HG03342 (cell line): ENCODE measurements at regions not wholly inside any gene's neighbourhood (a gene's known extent, or its start where the extent isn't known, plus 50 kb on each side); places are given as distances from the start of the nearest gene placed in this dataset.
"Not testable (repeated sequence)": the region's sequence is repeated elsewhere in the genome, so short reads cannot be mapped to it uniquely, and the experiment has no call there.

ENCODE experiments used
- ATAC-seq: cut with Tn5 transposase; IDR thresholded peaks from one replicate; pipeline ENCODE4 v1.9.1; 2021; ENCODE audit warnings: mild to moderate bottlenecking, moderate library complexity; ENCODE audit not compliant: unreplicated experiment

DNA sequence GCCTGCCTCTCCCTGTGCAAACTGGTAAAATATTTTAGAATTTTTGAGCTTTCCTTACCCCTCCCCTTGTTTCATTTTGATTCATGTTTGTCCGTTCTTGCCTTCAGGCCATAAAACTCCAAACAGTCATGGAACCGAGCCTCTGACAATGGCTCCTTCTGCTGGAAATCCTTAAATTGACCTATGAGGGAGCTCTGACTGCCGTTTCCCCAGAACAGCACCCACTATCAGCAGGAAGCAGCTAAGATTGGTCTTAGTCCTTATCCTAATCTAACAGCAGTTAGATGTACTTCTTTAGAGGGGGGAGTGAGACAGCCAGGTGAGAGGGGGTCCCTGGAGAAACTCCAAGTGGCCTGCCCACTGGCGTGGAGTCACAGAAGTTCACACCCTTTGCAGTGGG is 106.7 kb downstream of the FAM174A start:
- ATAC-seq, result no peak

DNA sequence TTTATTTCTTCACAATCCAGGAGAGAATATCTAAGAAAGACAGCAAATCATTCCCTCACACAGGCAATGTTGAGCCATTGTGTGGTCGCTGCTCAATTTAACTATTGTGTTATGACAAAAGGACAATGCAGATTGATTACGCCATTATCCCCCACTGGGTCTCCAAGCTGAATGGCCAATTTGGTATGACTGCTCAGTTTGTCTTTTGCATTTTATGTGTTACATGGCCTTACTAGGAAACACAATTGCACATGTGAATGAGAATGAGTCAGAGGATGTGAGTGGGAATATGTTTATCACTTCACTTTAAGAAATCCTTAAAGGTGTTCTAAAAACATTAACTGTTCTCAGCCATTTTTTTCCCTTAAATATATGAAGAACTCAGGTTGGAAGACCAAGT is 108.3 kb downstream of the FAM174A start:
- no peak for ATAC-seq

DNA sequence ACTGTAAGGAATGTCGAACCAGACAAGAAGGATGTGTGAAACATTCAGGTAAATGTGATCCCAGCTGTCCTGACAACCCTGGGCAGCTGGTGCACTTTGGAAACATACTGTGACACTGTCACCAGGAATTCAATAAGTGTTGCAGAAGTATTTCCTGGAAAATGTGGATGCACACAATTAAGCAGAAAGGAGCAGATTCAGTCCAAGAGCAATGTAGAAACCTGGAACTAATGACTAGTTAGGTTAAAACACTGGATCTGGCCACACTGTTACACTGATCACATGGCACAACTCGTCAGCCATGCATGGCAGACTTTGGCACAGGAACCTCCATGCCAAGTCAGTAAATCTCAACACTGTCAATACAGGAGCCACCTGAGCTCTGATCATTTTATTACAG is 109.0 kb downstream of the FAM174A start:
- ATAC-seq, result no peak

DNA sequence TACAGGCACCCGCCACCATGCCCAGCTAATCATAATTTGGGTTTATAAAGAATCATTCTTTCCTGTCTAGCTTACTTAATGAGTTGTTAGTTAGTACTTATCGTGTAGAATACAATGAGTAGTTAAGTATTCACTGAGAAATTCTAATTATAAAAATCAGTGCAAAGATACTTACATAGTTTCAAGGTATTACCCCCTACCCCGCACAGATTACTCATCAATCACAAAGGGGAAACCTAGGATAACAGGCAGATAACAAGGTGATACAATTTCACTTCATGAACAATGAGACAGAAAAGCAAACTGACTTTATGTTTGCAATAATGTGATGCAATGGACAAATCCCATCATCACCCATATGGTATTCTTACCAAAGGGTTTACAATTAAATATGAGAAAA is 109.6 kb downstream of the FAM174A start:
- ATAC-seq, result no peak

DNA sequence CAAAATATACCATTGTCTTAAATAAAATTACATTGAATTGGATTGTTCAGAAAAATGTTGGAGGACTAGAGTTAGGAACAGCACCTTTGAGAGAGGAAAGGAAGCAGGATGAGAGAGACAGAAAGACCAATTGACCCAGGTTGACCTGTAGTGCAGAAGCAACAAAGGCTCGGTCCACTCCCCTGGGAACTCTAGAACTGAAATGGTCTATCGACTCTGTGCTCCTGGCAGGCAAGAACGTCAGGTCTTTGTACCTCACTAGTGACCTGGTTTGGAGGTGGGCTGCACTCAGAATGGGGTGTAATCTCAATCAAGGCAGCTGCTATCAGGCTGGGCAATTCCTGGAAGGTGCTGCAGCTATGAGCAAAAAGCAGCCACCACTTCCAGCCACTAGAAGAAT is 110.8 kb downstream of the FAM174A start:
- ATAC-seq, result no peak

DNA sequence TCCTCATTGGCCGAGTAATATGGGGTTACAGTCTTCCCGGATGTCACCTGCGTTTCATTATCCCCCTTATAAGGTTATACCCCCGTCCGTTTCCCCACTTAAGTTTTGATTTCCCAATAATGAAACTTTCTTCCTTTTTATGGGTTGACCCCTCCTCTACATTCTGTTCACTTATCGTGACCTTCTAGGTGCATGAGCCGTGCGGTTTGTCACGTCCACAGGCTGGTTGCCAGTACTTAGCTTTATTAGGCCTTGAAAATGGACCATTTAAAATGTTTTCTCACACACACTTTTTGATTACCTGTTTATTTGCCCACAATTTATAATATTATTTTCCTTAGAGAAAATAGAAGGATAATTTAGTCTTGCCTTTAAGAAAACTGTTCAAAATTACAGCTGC is 111.5 kb downstream of the FAM174A start:
- ATAC-seq, result no peak

DNA sequence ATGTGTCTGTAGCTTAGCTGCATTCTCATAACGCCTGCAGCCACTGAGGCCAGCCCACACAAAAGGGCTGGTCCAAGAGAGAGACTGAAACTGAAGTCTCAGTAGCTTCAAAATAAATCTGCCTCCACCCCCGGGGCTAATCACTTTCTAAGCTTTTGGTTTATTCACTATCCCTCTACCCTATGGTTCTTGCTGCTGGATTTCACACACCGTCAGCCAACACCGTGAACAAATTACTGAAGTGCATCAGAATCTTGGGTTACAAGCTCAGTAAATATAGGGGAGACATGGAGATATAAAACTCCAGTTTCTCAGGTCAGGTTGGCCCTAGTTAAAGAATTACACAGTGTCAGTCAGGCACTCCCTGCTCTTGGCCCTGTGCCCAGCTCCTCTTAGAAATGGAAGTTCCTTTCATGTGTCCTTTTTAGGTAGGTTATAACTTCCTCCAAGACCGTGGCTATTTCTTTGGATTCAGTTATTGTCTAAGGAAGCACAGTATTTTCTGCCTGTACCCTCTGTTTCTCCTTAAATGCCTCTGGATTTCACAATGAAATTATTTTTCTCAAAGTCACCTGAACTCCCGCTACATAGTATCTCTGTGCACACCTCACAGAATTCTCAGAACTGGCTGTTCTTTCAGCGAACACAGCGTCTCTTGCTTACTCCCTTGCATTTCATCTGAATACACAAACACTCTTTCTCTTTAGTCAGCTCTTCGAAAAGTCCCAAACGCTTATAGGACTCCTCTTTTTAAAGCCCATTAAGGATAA is 112.5 kb downstream of the FAM174A start:
- peak; percentile 65 for ATAC-seq

DNA sequence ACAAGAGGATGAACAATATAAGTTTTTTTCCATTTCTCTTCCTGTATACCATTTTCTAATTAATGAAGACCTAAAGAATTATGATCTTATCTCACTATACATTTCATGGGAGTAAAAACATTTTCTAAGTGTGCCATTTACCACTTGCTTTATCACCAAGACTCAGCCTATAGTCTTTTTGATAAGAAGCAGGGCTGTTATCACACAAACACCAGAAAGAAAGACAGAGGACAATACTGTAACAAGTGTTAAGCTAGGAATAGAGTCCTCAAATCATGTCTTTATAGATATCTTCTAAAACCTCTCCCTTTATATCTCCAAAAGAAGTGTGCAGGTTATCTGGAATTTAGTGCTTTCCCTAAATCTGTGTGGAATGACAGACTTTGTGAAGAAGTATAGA is 119.7 kb downstream of the FAM174A start:
- ATAC-seq, result no peak

DNA sequence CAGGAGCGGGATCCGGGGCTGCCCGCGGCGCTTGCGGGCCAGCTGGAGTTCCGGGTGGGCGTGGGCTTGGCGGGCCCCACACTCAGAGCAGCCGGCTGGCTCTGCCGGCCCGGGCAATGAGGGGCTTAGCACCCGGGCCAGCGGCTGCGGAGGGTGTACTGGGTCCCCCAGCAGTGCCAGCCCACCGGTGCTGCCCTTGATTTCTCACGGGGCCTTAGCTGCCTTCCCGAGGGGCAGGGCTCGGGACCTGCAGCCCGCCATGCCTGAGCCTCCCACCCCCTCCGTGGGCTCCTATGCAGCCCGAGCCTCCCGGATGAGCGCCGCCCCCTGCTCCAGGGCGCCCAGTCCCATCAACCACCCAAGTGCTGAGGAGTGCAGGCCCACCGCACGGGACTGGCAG is 121.6 kb downstream of the FAM174A start:
- ATAC-seq, result not testable (repeated sequence)

DNA sequence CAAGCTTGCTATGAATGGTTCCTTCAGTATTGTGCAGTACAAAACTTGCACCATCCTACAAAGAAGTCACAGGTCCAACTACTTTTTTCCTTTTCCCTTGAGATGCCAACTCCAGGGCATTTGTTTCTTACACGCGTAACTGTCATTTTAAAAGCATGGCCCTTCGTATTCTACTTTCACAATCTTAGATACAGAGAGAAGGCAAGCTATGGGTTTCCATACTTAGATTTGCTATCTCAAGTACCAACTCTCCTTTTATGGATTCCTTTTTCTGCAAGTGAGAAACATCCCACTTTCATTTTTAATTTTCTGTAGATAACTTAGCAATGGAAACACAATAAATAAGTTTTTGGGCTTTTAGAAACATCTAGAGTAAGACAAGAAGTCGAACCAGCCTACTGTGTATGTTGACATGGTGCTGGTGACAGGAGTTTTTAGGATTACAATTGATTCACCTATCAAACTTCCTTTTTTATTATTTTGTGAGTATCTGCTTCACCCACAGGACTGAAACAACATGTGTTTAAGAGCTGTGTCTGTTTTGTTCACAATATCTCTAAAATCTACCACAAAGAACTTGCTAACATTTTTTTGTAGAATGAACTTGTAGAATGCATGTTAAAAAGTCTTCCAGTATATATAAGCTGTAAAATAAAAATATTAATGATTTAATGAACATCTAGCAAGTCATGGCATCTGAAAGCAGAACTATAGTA is 124.1 kb downstream of the FAM174A start:
- ATAC-seq, result no peak

DNA sequence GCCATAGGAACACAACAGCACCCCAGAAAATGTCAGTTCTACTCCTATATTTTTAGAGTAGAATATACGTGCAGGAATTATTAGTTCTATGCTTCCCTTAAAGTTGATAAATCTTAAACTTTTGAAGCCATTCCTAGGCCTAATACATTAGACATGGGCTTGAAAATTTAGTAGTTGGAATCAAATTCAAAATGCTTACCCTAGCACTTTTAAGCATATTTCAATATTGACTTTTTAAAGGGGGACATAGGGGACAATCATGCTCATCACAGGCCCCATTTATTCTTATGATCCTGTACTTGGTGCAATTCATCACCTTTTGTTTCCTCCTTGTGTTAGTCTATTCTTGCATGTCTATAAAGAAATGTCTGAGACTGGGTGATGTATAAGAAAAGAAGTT is 129.0 kb downstream of the FAM174A start:
- no peak for ATAC-seq

DNA sequence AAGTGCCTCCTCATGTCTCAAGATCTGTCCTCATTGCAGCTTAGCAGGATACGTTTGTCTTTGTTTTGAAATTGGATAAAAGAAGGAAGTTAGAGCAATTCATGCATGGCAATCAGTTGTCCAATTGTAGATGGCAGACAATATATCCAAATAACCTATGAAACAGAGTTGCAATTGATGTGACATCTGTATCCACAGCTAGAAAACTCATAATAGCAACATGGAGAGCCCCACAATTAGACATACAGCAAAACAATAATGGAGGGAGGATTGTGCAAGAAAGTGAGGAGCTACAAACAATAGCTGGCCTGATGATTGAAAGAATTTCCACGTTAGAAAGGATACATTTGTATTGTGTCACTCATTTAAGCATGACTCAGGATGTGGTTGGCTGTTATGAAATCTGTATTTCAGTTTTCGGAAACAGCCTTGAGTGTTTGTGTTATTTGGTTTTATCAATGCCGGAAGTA is 132.0 kb downstream of the FAM174A start:
- ATAC-seq, result peak; percentile 65

DNA sequence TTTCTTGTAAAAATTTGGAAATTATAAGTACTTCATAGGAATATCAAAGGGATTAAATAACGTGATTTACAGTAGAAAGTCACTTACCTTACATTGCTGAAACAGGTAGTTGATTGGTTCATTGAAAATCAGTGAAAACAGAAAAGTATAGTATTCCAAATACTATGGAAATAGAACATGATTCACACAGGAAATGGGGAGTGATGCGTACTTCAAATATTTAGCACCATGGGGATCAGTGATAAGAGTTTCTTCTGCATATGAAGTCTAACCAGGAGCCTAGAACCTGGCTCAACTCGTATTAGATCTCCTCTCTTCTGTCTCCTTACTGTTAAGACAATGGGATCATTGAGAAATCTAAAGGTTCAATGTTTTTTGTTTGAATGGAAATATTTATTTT is 133.3 kb downstream of the FAM174A start:
- no peak for ATAC-seq

DNA sequence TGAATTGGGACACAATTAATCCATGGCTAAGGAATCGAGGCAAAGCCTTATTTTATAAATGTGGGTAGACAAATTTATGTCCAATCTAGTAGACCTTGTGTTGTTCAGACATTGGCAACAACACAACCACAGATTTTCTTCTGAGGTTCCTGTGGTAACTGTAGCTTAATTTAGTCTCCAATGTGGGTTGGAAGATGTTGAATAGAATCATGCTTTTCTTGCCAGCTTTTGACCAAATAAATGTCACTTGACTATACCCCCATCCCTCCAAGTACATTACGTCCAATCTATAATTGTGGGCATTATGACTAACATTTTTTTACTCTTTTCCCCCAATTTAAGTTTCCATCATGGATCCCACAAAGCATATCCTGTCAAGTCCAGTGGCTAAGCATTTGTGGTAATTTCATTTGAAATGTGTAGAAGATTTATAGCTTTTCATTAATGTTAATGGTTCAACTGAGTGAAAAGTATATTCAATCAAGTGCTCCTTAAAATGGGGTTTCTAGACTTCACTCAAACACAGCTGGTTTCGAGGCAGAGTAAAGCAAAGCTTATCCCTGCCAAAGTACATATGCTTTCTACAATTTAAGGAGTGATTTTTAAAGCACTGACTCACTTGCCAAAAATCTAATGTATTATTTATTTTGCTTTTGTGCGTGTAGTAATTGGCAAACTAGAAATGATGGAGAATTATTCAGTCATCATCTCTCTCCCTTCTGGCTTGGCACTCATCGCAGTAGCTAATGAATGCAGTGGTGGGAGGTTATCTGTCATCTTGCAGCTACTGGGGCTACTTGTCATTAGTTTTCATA is 141.8 kb downstream of the FAM174A start:
- ATAC-seq, result no peak

DNA sequence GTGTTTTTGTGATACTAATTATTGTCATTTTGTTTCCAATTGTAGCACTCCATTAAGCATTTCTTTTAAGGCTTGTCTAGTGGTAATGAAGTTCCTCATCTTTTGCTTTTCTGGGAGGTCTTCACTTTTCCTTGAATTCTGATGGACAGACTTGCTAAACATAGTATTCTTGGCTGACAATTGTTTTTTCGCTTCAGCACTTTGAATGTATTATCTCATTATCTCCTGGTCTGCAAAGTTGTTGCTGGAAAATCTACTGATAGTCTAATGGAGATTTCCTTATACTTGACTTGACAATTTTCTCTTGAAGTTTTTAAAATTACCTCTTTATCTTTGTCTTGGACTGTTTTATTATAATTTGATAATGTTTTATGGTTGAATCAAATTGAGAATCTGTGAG is 147.5 kb downstream of the FAM174A start:
- no peak for ATAC-seq

DNA sequence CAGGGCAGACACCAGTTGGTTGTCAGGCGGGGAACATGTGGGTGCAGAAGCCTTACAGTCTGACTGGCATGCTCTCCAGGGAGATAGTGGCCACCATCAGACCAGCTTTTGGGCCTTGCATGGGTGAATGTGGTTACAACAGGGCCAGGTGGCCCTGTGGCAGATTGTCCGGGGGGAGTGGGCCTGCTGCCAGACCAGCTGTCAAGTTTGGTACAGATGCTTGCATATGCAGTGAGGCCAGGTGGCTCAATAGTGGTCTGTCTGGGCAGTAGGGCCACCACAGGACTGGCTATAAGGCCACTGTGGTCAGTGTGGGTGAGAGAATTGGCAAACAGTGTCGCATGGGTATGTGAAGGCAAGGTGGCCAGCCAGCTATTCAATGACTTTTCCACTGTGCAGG is 148.7 kb downstream of the FAM174A start:
- no peak for ATAC-seq

DNA sequence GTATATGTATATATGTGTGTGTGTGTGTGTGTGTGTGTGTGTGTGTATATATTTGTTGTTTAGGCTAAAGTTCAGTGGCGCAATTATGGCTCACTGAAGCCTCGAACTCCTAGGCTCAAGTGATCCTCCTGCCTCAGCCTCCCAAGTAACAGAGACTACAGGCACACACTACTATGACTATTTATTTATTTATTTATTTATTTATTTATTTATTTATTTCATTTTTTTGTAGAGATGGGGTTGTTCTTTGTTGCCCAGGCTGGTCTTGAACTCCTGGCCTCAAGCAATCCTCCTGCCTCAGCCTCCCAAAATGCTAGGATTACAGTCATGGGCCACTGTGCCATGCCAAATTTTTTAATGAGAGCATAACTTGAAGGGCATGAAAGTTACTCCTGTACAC is 149.9 kb downstream of the FAM174A start:
- not testable (repeated sequence) for ATAC-seq

DNA sequence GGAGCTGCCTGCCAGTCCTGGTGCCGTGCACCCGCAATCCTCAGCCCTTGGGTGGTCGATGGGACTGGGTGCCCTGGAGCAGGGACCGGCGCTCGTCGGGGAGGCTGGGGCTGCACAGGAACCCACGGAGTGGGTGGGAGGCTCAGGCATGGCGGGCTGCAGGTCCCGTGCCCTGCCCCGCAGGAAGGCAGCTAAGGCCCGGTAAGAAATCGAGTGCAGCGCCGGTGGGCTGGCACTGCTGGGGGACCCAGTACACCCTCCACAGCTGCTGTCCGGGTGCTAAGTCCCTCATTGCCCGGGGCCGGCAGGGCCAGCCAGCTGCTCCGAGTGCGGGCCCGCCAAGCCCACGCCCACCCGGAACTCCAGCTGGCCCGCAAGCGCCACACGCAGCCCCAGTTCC is 153.7 kb downstream of the FAM174A start:
- not testable (repeated sequence) for ATAC-seq

DNA sequence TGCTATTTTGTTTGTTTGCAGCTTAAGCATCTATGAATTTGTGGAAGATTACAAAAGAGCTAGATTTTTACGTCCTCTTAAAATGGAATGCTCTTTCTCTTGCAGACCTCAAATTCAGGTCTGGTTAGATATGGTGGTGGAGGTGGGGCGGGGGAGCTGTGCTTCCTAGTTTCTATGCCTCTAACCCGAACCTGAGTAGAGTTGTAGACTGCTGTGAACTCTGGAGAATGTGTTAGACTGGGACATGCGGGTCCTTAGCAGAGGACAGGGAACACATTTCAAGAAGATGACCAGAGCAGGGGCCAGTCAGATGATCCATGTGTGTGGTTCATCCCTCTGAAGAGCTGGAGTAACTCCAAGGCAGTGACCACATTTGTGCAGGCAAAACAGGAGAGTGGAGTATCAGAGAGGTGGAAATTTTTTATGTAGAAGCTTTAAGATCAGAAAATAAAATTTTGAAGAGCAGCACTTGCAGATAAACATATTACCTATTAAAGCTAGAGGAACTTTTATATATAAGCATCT is 154.9 kb downstream of the FAM174A start:
- ATAC-seq, result no peak

DNA sequence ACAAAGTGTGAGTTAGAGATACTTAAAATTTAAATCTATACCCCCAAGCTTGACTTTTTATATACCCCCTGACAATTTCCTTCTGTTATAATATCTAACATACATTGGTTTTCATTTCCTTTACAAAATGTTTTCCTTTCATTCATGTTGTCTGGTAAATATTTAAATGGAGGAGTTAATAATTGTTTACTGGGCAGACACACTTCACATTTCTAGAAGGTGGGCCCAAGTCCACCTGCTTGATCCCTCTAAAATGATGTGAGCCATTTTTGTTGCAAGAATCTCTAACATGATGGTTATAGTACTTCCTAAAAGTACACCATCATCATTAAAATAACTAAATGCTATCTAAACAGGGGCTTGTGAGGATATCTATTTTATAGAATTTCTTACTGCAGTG is 155.9 kb downstream of the FAM174A start:
- no peak for ATAC-seq

DNA sequence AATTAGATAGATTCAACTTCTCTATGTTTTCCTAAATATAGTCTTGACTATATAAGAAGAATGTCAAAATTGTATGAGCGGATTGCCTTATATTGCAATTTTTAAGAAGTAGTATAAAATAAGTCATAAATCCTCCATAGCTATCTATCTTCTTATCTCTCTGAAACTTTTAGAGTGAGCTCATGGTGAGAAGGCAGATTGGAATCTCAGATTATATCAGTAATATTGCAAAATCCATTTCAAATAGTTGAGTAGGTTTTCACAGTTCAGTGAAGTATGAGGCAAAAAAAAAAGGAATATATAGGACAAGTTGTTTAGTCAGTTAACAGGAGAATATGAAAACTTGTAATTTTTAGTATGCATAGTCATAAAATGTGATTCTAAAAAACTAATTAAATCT is 156.4 kb downstream of the FAM174A start:
- ATAC-seq, result no peak
